Esophagus muscularis mucosa (tissue), 4 donors: ENCODE measurements at regions not wholly inside any gene's neighbourhood (a gene's known extent, or its start where the extent isn't known, plus 50 kb on each side); places are given as distances from the start of the nearest gene placed in this dataset.

Source experiments
- CTCF ChIP-seq, 3 experiments: fragments of 200-600 bp in 2 of 3; fragments of 450-650 bp in 1 of 3; sonication (generic) in 2 of 3; IDR thresholded peaks; one replicate each; pipeline ENCODE4 v1.5.1; 2017 to 2019; ENCODE audit warnings: antibody characterized with exemption in 3 of 3, mild to moderate bottlenecking in 2 of 3, moderate library complexity in 1 of 3
- EP300 ChIP-seq: sonication (generic); formaldehyde crosslinking; IDR thresholded peaks from one replicate; pipeline ENCODE4 v1.6.1; 2017; ENCODE audit warnings: antibody characterized with exemption
- POLR2A ChIP-seq: fragments of 450-650 bp; IDR thresholded peaks from one replicate; pipeline ENCODE4 v1.6.1; 2017; ENCODE audit warnings: antibody characterized with exemption, moderate library complexity, mild to moderate bottlenecking, low read depth
- POLR2AphosphoS5 ChIP-seq, 2 donors: sonication (generic); formaldehyde crosslinking; IDR thresholded peaks; one replicate each; pipeline ENCODE4 v1.6.1; 2017; ENCODE audit warnings: antibody characterized with exemption in 2 of 2

GRCh38 chr3:188085584-188086560 lies 68.1 kb upstream of the LPP start:
- TF ChIP-seq POLR2AphosphoS5 (IDR thresholded peaks at IDR 0.05) (no peak), POLR2A (no peak), CTCF (IDR thresholded peaks at IDR 0.05) (no peak), EP300 (no peak)
